Lower lobe of right lung (tissue), 2 donors: ENCODE measurements at regions not wholly inside any gene's neighbourhood (a gene's known extent, or its start where the extent isn't known, plus 50 kb on each side); places are given as distances from the start of the nearest gene placed in this dataset.

ENCODE experiments used
- ATAC-seq, 2 donors: fragments of 200-7000 bp; cut with Tn5 transposase; one replicate each; pipeline ENCODE4 v1.9.1; 2020 to 2022; ENCODE audit warnings: mild to moderate bottlenecking in 2 of 2, moderate library complexity in 2 of 2
- DNase-seq: peaks from one replicate; pipeline ENCODE4 v3.0.0-alpha.2; 2020
- H3K27ac ChIP-seq: fragments of 200-600 bp; one replicate; pipeline ENCODE4 v1.8.0; 2022
- H3K27me3 ChIP-seq: fragments of 200-600 bp; one replicate; pipeline ENCODE4 v1.8.0; 2022; ENCODE audit warnings: low read depth
- H3K36me3 ChIP-seq: fragments of 200-600 bp; one replicate; pipeline ENCODE4 v1.8.0; 2022; ENCODE audit warnings: mild to moderate bottlenecking
- H3K4me1 ChIP-seq: fragments of 200-600 bp; one replicate; pipeline ENCODE4 v1.8.0; 2022
- H3K4me3 ChIP-seq: fragments of 200-600 bp; one replicate; pipeline ENCODE4 v1.8.0; 2022; ENCODE audit warnings: mild to moderate bottlenecking
- H3K9me3 ChIP-seq: fragments of 200-600 bp; one replicate; pipeline ENCODE4 v1.8.0; 2022
- CTCF ChIP-seq: fragments of 200-600 bp; IDR thresholded peaks from one replicate; pipeline ENCODE4 v1.8.0; 2022; ENCODE audit warnings: antibody characterized with exemption, mild to moderate bottlenecking
- intact Hi-C: fragments of 100-400 bp; cut with DNase I; formaldehyde crosslinking; loops from one replicate; pipeline ENCODE4 v1.11.0; 2022
- donor health status: DM: no; HTN: yes; CAD: no; lungs with severe emphysema.

GRCh38 chr1:232550007-232550406 lies 79.9 kb downstream of the SIPA1L2 start:
- H3K4me1 ChIP-seq, result peaks cover 25% of the 10 kb centered on the region
- DNase-seq, result no peak
- no peak overlapping the region for H3K27ac ChIP-seq
- intact Hi-C loops, result no loop called here
- no peak for TF ChIP-seq CTCF
- H3K9me3 ChIP-seq, result no peaks in the 10 kb centered on the region
- no peaks in the 10 kb centered on the region for H3K27me3 ChIP-seq
- no peaks in the 10 kb centered on the region for H3K36me3 ChIP-seq
- ATAC-seq, result no peak
- H3K4me3 ChIP-seq, result no peak overlapping the region

DNA sequence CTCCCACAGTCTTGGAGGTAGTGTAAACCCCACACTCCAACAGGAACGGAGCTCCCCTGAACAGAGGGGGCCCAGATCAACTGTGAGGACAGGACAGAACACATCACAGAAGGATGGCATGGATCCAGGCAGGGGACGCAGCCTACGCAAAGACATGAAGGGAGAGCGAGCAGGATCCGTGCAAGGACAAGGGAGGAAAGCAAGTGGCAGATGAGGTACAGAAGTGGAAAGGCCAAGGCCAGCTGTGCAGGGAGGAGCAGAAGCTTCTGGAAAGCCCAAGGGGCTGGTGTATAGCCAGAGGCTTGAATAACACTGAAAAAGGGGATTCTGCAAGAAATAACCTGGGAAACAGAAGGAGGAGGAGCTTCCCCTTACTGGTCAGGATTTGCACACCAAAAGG lies 81.2 kb downstream of the SIPA1L2 start:
- Histone ChIP-seq H3K27me3 (no peaks in the 10 kb centered on the region), H3K4me1 (peaks cover 18% of the 10 kb centered on the region), H3K27ac (no peak overlapping the region), H3K9me3 (no peaks in the 10 kb centered on the region), H3K4me3 (no peak overlapping the region), H3K36me3 (no peaks in the 10 kb centered on the region)
- TF ChIP-seq CTCF, result no peak
- no peak for DNase-seq
- intact Hi-C loops, result no loop called here
- no peak for ATAC-seq

DNA sequence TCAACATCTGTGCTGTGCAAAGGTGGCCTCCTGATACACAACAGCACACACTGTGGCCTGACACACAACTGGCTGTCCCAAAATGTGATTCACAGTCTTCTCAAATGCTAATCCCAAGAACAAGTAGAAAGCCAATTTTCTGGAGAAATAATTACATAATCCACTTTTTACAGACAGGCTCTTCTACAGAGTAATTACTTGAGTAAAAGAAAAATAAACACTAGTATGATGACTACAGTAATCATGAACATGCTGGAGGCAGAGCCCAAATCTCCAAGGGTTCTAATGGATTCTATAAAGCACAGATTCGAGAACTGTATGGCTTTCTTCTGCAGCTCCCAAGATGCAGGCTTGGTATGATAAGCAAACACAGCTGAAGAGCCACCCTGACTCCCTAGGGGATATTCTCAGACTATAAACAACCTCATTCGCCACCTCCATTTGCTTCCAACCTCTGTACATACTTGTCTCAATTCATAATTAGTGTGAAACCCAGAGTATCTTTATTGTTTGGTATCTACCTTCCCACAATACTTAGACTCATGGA lies 81.9 kb downstream of the SIPA1L2 start:
- ATAC-seq (no peak), DNase-seq (no peak)
- H3K4me3 ChIP-seq, result no peak overlapping the region
- H3K27me3 ChIP-seq, result no peaks in the 10 kb centered on the region
- intact Hi-C loops, result no loop called here
- no peaks in the 10 kb centered on the region for H3K9me3 ChIP-seq
- no peak for TF ChIP-seq CTCF
- no peaks in the 10 kb centered on the region for H3K36me3 ChIP-seq
- H3K4me1 ChIP-seq, result peaks cover 13% of the 10 kb centered on the region
- H3K27ac ChIP-seq, result no peak overlapping the region

DNA sequence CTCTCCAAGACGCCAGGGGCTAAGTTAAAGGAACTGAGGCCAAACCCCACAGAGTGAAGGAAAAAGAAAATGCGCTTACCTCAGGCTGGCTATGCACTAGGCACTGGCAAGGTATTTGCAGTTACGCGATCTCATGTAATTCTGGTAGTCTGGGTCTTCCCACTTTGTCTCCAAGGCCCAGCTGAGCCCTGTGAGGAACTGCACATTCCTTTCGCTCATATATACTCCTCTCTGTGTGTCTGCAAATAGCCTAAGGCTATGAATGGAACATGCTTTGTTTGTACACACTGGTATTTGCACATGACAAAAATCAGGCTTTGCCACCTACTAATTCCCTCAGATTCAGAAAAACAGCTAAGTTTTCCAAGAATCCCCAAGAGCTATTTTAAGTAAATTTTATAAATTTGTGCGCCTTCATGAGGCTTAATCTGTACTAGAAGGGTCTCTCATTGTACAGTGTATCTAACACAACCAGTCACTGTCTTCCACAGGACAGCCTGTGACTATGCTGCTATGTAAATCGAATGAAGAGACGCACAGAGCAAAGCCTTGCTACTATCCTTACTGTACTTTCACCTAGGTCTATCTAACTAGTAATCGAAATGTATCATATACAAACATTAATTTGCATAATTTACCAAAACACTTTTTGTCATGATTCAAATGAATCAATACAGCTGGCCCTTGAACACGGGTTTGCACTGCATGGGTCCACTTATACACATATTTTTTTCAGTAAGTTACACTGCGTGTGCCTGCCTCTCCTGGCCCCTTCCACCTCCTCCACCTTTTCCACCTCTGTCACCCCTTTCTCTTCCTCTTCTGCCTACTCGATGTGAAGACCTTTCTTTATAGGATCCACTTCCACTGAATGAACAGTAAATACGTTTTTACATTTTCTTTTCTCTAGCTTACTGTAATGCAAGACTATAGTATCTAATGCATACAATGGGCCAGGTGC lies 87.0 kb downstream of the SIPA1L2 start:
- peaks cover 3% of the 10 kb centered on the region for H3K4me1 ChIP-seq
- no peaks in the 10 kb centered on the region for H3K27me3 ChIP-seq
- no peak overlapping the region for H3K4me3 ChIP-seq
- TF ChIP-seq CTCF, result no peak
- H3K9me3 ChIP-seq, result no peaks in the 10 kb centered on the region
- H3K27ac ChIP-seq, result no peak overlapping the region
- H3K36me3 ChIP-seq, result no peaks in the 10 kb centered on the region
- ATAC-seq, result no peak
- no peak for DNase-seq
- intact Hi-C loops, result no loop called here

GRCh38 chr1:232538943-232539302 lies 91.0 kb downstream of the SIPA1L2 start:
- no peaks in the 10 kb centered on the region for H3K36me3 ChIP-seq
- DNase-seq, result no peak
- H3K27me3 ChIP-seq, result no peaks in the 10 kb centered on the region
- no peak for TF ChIP-seq CTCF
- no peaks in the 10 kb centered on the region for H3K9me3 ChIP-seq
- no peak overlapping the region for H3K27ac ChIP-seq
- no peak for ATAC-seq
- H3K4me1 ChIP-seq, result no peaks in the 10 kb centered on the region
- H3K4me3 ChIP-seq, result no peak overlapping the region
- intact Hi-C loops, result no loop called here
